GM12875 (cell line): ENCODE measurements at regions not wholly inside any gene's neighbourhood (a gene's known extent, or its start where the extent isn't known, plus 50 kb on each side); places are given as distances from the start of the nearest gene placed in this dataset.

ENCODE experiments used
- H3K4me3 ChIP-seq: one replicate; pipeline ENCODE4 v1.5.1; 2011; ENCODE audit warnings: low read depth, low read length, control low read depth
- CTCF ChIP-seq: IDR thresholded peaks from 2 replicates; pipeline ENCODE4 v1.5.1; 2011; ENCODE audit warnings: low read depth, mild to moderate bottlenecking, control low read depth, inconsistent platforms, low read length, moderate library complexity, borderline replicate concordance; ENCODE audit not compliant: insufficient read depth

- H3K4me3 ChIP-seq, result no peak overlapping the region
Measured at GRCh38 chr14:101357038-101357437, 204.3 kb upstream of the DIO3 start.

GRCh38 chr14:101357559-101358319 lies 203.6 kb upstream of the DIO3 start:
- TF ChIP-seq CTCF, result no peak

More at GRCh38 chr14:101357038-101357437, 204.3 kb upstream of the DIO3 start:
- TF ChIP-seq CTCF, result no peak

GRCh38 chr14:101358320-101359125 lies 202.8 kb upstream of the DIO3 start:
- TF ChIP-seq CTCF, result no peak

More at GRCh38 chr14:101357559-101358319, 203.6 kb upstream of the DIO3 start:
- H3K4me3 ChIP-seq, result no peak overlapping the region

GRCh38 chr14:101359221-101360053 lies 201.9 kb upstream of the DIO3 start:
- no peak overlapping the region for H3K4me3 ChIP-seq
- TF ChIP-seq CTCF, result no peak

More at GRCh38 chr14:101358320-101359125, 202.8 kb upstream of the DIO3 start:
- no peak overlapping the region for H3K4me3 ChIP-seq

GRCh38 chr14:101360054-101360911 lies 201.0 kb upstream of the DIO3 start:
- no peak for TF ChIP-seq CTCF
- H3K4me3 ChIP-seq, result no peak overlapping the region

GRCh38 chr14:101361044-101361443 lies 200.3 kb upstream of the DIO3 start:
- no peak overlapping the region for H3K4me3 ChIP-seq
- no peak for TF ChIP-seq CTCF
